ENCODE measurements at regions not wholly inside any gene's neighbourhood (a gene's known extent, or its start where the extent isn't known, plus 50 kb on each side); places are given as distances from the start of the nearest gene placed in this dataset.

- no peak for TF ChIP-seq POLR2A (IDR thresholded peaks at IDR 0.05)
- TF ChIP-seq EP300 (IDR thresholded peaks at IDR 0.05), result no peak
- no peak for TF ChIP-seq POLR2AphosphoS5 (IDR thresholded peaks at IDR 0.05)
Measured at GRCh38 chr4:128590034-128590740, 219.3 kb upstream of the JADE1 start.

Measured in suprapubic skin (tissue), 4 donors.